Heart left ventricle (tissue), 16 donors: ENCODE measurements at regions not wholly inside any gene's neighbourhood (a gene's known extent, or its start where the extent isn't known, plus 50 kb on each side); places are given as distances from the start of the nearest gene placed in this dataset.

ENCODE experiments used
- ATAC-seq, 4 donors: fragments of 200-7000 bp; cut with Tn5 transposase; one replicate each; pipeline ENCODE4 v1.9.1; 2020 to 2022; ENCODE audit warnings: moderate library complexity in 4 of 4, mild to moderate bottlenecking in 3 of 4, moderate number of reproducible peaks in 1 of 4
- DNase-seq, 5 donors: peaks; one replicate each; pipeline ENCODE4 v3.0.0-alpha.2; 2020
- H3K27ac ChIP-seq, 12 donors: fragments of 200-600 bp; sonication (generic) in 4 of 12; one replicate each; pipeline versions ENCODE4 v1.5.0 to v1.8.0; 2016 to 2022; ENCODE audit warnings: mild to moderate bottlenecking in 2 of 12
- H3K27me3 ChIP-seq, 9 donors: fragments of 200-600 bp; sonication (generic) in 2 of 9; one replicate each; pipeline versions ENCODE4 v1.5.1 to v1.8.0; 2016 to 2022; ENCODE audit warnings: mild to moderate bottlenecking in 3 of 9
- H3K36me3 ChIP-seq, 9 donors: fragments of 200-600 bp; sonication (generic) in 2 of 9; one replicate each; pipeline versions ENCODE4 v1.5.0 to v1.8.0; 2018 to 2022; ENCODE audit warnings: mild to moderate bottlenecking in 2 of 9
- H3K4me1 ChIP-seq, 12 donors: fragments of 200-600 bp; sonication (generic) in 4 of 12; one replicate each; pipeline versions ENCODE4 v1.5.0 to v1.8.0; 2016 to 2022; ENCODE audit warnings: mild to moderate bottlenecking in 3 of 12
- H3K4me3 ChIP-seq, 12 donors: fragments of 200-600 bp; sonication (generic) in 4 of 12; one replicate each; pipeline versions ENCODE4 v1.5.0 to v1.8.0; 2017 to 2022; ENCODE audit warnings: mild to moderate bottlenecking in 9 of 12, moderate library complexity in 4 of 12
- H3K9me3 ChIP-seq, 12 donors: fragments of 200-600 bp; sonication (generic) in 4 of 12; one replicate each; pipeline versions ENCODE4 v1.5.0 to v1.8.0; 2016 to 2022; ENCODE audit warnings: mild to moderate bottlenecking in 1 of 12
- CTCF ChIP-seq, 12 donors: fragments of 200-600 bp; sonication (generic) in 4 of 12; IDR thresholded peaks; one replicate each; pipeline versions ENCODE4 v1.5.0 to v1.8.0; 2018 to 2022; ENCODE audit warnings: antibody characterized with exemption in 12 of 12, mild to moderate bottlenecking in 5 of 12
- POLR2A ChIP-seq, 2 donors: fragments of 450-650 bp; IDR thresholded peaks; one replicate each; pipeline ENCODE4 v1.6.1; 2017; ENCODE audit warnings: antibody characterized with exemption in 2 of 2, mild to moderate bottlenecking in 2 of 2, moderate library complexity in 2 of 2
- WGBS, 4 donors: extraction: QIAGEN DNeasy Blood & Tissue Kit in 2 of 4; methylation state at CpG; one replicate each; pipeline versions ENCODE4 v1.1.5 to v1.1.7; 2013 to 2018; 5-methylcytosine and 5-hydroxymethylcytosine counted together
- intact Hi-C, 10 donors: fragments of 100-400 bp; cut with DNase I; formaldehyde crosslinking; loops; one replicate each; pipeline versions ENCODE4 v1.11.1 to v1.14.2; 2022
- donor health status: ischemic (EF 13 %, LVEDD 7.1; RV severe dilation, severe dysfunction).
- donor health status: healthy with polysubstance abuse.
- donor health status: DM: no; HTN: yes; CAD: no.
- donor health status: DM: no; HTN: no; CAD: no.
- donor health status: ischemic (EF 25% LVEDD 6.9; RV normal size, moderate dysfunction).
- donor health status: ischemic (EF 25% LVEDD 5.7; RV mildly dilated, moderate dysfunction).
- donor health status: healthy.
- donor health status: DM: yes; HTN: yes; CAD: no.
- donor health status: ischemic (EF 35%, LVEDD 5.7; RV mildly dilated, moderate dysfunction).
- donor health status: nonischemic (EF 11% LVEDD 7.7; RV severe dilation, severe dysfunction).
- donor health status: DM: yes; HTN: yes; CAD: no.
- donor health status: PGD.
- donor health status: ischemic (EF 29% LVEDD 5.4; RV normal size, mild dysfunction).
- donor health status: nonischemic (EF 23%, LVEDD 6.1; RV moderate dilation, normal function).

GRCh38 chr4:54473798-54474197, 184.0 kb upstream of the KIT start:
- H3K9me3 ChIP-seq: peaks cover 0 to 14% (median 0%) of the 10 kb centered on the region in 12 donors
- ATAC-seq (no peak), DNase-seq (no peak)
- H3K27ac ChIP-seq: no peak overlapping the region
- TF ChIP-seq CTCF (IDR thresholded peaks at IDR 0.05) (no peak), POLR2A (IDR thresholded peaks at IDR 0.05) (no peak)
- intact Hi-C loops: no loop called here
- no peaks in the 10 kb centered on the region for H3K27me3 ChIP-seq
- H3K4me1 ChIP-seq: no peaks in the 10 kb centered on the region
- H3K36me3 ChIP-seq: no peaks in the 10 kb centered on the region
- H3K4me3 ChIP-seq: no peak overlapping the region
- WGBS, 4 donors: 81 to 87% (median 82%) methylated on average over 6 of the region's 6 CpGs

- no peaks in the 10 kb centered on the region for H3K36me3 ChIP-seq
- intact Hi-C loops: no loop called here
- no peak overlapping the region for H3K27ac ChIP-seq
- no peaks in the 10 kb centered on the region for H3K4me1 ChIP-seq
- TF ChIP-seq CTCF (IDR thresholded peaks at IDR 0.05): no peak
- no peak for TF ChIP-seq POLR2A (IDR thresholded peaks at IDR 0.05)
- DNase-seq (no peak), ATAC-seq (no peak)
- H3K9me3 ChIP-seq: peaks cover 0 to 23% (median 8%) of the 10 kb centered on the region in 12 donors
- H3K27me3 ChIP-seq: no peaks in the 10 kb centered on the region
- H3K4me3 ChIP-seq: no peak overlapping the region
Measured at GRCh38 chr4:54475546-54475945, 182.2 kb upstream of the KIT start.

- H3K4me1 ChIP-seq: no peaks in the 10 kb centered on the region
- WGBS, 4 donors: 81 to 85% (median 83%) methylated on average over 6 of the region's 6 CpGs
- H3K4me3 ChIP-seq: no peak overlapping the region
- TF ChIP-seq POLR2A (IDR thresholded peaks at IDR 0.05): no peak
- no peak for TF ChIP-seq CTCF (IDR thresholded peaks at IDR 0.05)
- H3K27me3 ChIP-seq: no peaks in the 10 kb centered on the region
- peaks cover 0 to 23% (median 8%) of the 10 kb centered on the region in 12 donors for H3K9me3 ChIP-seq
- no peaks in the 10 kb centered on the region for H3K36me3 ChIP-seq
- no peak for DNase-seq
- intact Hi-C loops: no loop called here
- no peak for ATAC-seq
- H3K27ac ChIP-seq: no peak overlapping the region
Measured at GRCh38 chr4:54482529-54483200, 175.1 kb upstream of the KIT start.

- intact Hi-C loops: no loop called here
- ATAC-seq: no peak
- WGBS, 4 donors: 86 to 90% (median 88%) methylated on average over 6 of the region's 6 CpGs
Measured at GRCh38 chr4:54484383-54484782, 173.4 kb upstream of the KIT start.

More at GRCh38 chr4:54484383-54484782, 173.4 kb upstream of the KIT start:
- H3K9me3 ChIP-seq: peaks cover 0 to 13% (median 4%) of the 10 kb centered on the region in 12 donors
- H3K4me3 ChIP-seq: no peak overlapping the region
- no peaks in the 10 kb centered on the region for H3K27me3 ChIP-seq
- no peak overlapping the region for H3K27ac ChIP-seq
- DNase-seq: no peak
- no peaks in the 10 kb centered on the region for H3K36me3 ChIP-seq
- no peaks in the 10 kb centered on the region for H3K4me1 ChIP-seq
- TF ChIP-seq POLR2A (IDR thresholded peaks at IDR 0.05): no peak
- no peak for TF ChIP-seq CTCF (IDR thresholded peaks at IDR 0.05)
